Uterus (tissue), 2 donors: ENCODE measurements at regions not wholly inside any gene's neighbourhood (a gene's known extent, or its start where the extent isn't known, plus 50 kb on each side); places are given as distances from the start of the nearest gene placed in this dataset.

Experiments used
- CTCF ChIP-seq, 4 experiments: fragments of 200-600 bp in 2 of 4; fragments of 450-650 bp in 2 of 4; sonication (generic) in 2 of 4; IDR thresholded peaks; one replicate each; pipeline ENCODE4 v1.5.1; 2016 to 2019; ENCODE audit warnings: antibody characterized with exemption in 4 of 4, mild to moderate bottlenecking in 2 of 4, moderate library complexity in 1 of 4
- POLR2A ChIP-seq, 2 donors: fragments of 450-650 bp; IDR thresholded peaks; one replicate each; pipeline ENCODE4 v1.6.1; 2016; ENCODE audit warnings: antibody characterized with exemption in 2 of 2, mild to moderate bottlenecking in 1 of 2, moderate library complexity in 1 of 2

GRCh38 chr12:75844049-75844770 lies 187.4 kb downstream of the PHLDA1 start:
- TF ChIP-seq CTCF (IDR thresholded peaks at IDR 0.05) (no peak), POLR2A (IDR thresholded peaks at IDR 0.05) (no peak)
